ENCODE measurements at regions not wholly inside any gene's neighbourhood (a gene's known extent, or its start where the extent isn't known, plus 50 kb on each side); places are given as distances from the start of the nearest gene placed in this dataset.

DNA sequence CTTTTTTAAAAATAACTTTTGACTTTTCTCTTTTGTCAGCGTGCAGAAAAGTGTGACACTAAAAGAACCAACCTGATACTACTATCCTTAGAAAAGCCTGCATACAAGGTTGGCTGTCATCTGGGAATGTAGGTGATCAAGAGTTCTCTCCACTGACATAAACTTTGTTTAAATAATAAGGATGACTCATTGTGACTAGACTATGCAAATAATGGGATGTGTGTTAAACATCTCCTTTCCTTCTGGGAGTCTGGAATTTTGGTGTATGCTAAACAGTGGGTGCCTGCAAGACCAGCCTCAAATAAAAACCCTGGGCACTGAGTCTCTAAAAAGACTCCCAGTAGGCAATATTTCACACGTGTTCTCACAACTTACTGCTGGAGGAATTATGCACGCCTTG is 373.4 kb downstream of the CNTNAP4 start:
- TF ChIP-seq, protein P1, sequence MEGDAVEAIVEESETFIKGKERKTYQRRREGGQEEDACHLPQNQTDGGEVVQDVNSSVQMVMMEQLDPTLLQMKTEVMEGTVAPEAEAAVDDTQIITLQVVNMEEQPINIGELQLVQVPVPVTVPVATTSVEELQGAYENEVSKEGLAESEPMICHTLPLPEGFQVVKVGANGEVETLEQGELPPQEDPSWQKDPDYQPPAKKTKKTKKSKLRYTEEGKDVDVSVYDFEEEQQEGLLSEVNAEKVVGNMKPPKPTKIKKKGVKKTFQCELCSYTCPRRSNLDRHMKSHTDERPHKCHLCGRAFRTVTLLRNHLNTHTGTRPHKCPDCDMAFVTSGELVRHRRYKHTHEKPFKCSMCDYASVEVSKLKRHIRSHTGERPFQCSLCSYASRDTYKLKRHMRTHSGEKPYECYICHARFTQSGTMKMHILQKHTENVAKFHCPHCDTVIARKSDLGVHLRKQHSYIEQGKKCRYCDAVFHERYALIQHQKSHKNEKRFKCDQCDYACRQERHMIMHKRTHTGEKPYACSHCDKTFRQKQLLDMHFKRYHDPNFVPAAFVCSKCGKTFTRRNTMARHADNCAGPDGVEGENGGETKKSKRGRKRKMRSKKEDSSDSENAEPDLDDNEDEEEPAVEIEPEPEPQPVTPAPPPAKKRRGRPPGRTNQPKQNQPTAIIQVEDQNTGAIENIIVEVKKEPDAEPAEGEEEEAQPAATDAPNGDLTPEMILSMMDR (IDR thresholded peaks at IDR 0.05) = no peak
- no peak for TF ChIP-seq EP300 (IDR thresholded peaks at IDR 0.05)
- TF ChIP-seq POLR2A (IDR thresholded peaks at IDR 0.05; ENCODE audit: low read depth) = no peak
- no peak for TF ChIP-seq POLR2AphosphoS5 (IDR thresholded peaks at IDR 0.05)
